ENCODE measurements at regions not wholly inside any gene's neighbourhood (a gene's known extent, or its start where the extent isn't known, plus 50 kb on each side); places are given as distances from the start of the nearest gene placed in this dataset.
"Not testable (repeated sequence)": the region's sequence is repeated elsewhere in the genome, so short reads cannot be mapped to it uniquely, and the experiment has no call there.

- DNase-seq (ENCODE audit: low spot score), result not testable (repeated sequence)
Measured at GRCh38 chr17:21470422-21470821, 94.3 kb downstream of the KCNJ12 start.

GRCh38 chr17:21470861-21471260 is 94.7 kb downstream of the KCNJ12 start:
- no peak for DNase-seq (ENCODE audit: low spot score)

GRCh38 chr17:21474815-21475214 is 98.7 kb downstream of the KCNJ12 start:
- DNase-seq (ENCODE audit: low spot score), result no peak

- no peak for DNase-seq (ENCODE audit: low spot score)
Measured at GRCh38 chr17:21475571-21475970, 99.4 kb downstream of the KCNJ12 start.

GRCh38 chr17:21476867-21477266 is 100.7 kb downstream of the KCNJ12 start:
- no peak for DNase-seq (ENCODE audit: low spot score)

- DNase-seq (ENCODE audit: low spot score), result no peak
Measured at GRCh38 chr17:21482189-21482865, 106.2 kb downstream of the KCNJ12 start.

- DNase-seq (ENCODE audit: low spot score), result not testable (repeated sequence)
Measured at GRCh38 chr17:21488043-21488442, 111.9 kb downstream of the KCNJ12 start.

- DNase-seq (ENCODE audit: low spot score), result no peak
Measured at GRCh38 chr17:21493993-21494392, 117.8 kb downstream of the KCNJ12 start.

GRCh38 chr17:21495281-21495680 is 119.1 kb downstream of the KCNJ12 start:
- no peak for DNase-seq (ENCODE audit: low spot score)

GRCh38 chr17:21500064-21500463 is 123.9 kb downstream of the KCNJ12 start:
- no peak for DNase-seq (ENCODE audit: low spot score)

GRCh38 chr17:21501927-21502700 is 126.0 kb downstream of the KCNJ12 start:
- DNase-seq (ENCODE audit: low spot score), result not testable (repeated sequence)

GRCh38 chr17:21505819-21506815 is 130.0 kb downstream of the KCNJ12 start:
- no peak for DNase-seq (ENCODE audit: low spot score)

- not testable (repeated sequence) for DNase-seq (ENCODE audit: low spot score)
Measured at GRCh38 chr17:21507806-21508205, 131.6 kb downstream of the KCNJ12 start.

- DNase-seq (ENCODE audit: low spot score), result no peak
Measured at GRCh38 chr17:21508211-21508610, 132.1 kb downstream of the KCNJ12 start.

GRCh38 chr17:21509356-21509755 is 133.2 kb downstream of the KCNJ12 start:
- DNase-seq (ENCODE audit: low spot score), result not testable (repeated sequence)

GRCh38 chr17:21510686-21511362 is 134.7 kb downstream of the KCNJ12 start:
- DNase-seq (ENCODE audit: low spot score), result no peak

- peak; percentile 87 for DNase-seq (ENCODE audit: low spot score)
Measured at GRCh38 chr17:21511363-21512195, 135.4 kb downstream of the KCNJ12 start.

- no peak for DNase-seq (ENCODE audit: low spot score)
Measured at GRCh38 chr17:21512307-21513011, 136.3 kb downstream of the KCNJ12 start.

GRCh38 chr17:21513012-21513570 is 136.9 kb downstream of the KCNJ12 start:
- peak; percentile 93 for DNase-seq (ENCODE audit: low spot score)

GRCh38 chr17:21514567-21514966 is 138.4 kb downstream of the KCNJ12 start:
- DNase-seq (ENCODE audit: low spot score), result not testable (repeated sequence)

All from D341Med (cell line).